ENCODE measurements at regions not wholly inside any gene's neighbourhood (a gene's known extent, or its start where the extent isn't known, plus 50 kb on each side); places are given as distances from the start of the nearest gene placed in this dataset.

DNA sequence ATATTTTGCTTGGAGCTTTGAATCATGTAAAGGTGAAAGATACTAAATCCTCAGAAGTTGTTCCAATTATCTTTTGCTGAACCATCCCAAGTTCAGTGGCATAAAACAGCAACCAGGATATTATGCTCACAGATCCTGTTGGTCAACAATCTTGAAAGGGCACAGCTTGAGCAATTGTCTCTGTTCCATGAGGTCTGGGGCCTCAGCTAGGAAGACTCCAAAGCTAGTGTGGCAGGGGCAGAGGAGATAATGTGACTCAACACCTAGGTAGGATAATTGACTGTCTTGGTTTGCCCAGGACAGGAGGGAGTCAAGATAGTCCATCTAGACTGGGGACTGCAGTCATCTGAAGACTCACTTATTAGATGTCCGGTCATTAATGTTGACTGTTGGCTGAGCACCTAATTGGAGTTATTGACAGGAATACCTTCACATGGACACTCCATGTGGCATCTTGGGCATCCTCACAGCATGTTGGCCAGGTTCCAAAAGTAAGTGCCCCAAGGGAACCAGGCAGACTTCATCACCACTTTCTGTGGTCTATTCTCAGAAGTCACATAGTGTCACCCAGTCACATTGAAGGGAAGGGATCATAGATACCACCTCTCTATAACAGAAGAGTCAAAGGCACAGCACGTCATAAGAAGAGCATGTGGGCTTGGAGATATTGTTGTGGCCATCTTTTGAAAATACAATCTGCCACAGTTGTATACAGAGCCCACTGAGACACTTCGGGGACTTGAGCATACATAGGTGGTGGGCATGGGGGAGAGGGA lies 88.4 kb upstream of the GPBP1 start:
- TF ChIP-seq, protein P1, sequence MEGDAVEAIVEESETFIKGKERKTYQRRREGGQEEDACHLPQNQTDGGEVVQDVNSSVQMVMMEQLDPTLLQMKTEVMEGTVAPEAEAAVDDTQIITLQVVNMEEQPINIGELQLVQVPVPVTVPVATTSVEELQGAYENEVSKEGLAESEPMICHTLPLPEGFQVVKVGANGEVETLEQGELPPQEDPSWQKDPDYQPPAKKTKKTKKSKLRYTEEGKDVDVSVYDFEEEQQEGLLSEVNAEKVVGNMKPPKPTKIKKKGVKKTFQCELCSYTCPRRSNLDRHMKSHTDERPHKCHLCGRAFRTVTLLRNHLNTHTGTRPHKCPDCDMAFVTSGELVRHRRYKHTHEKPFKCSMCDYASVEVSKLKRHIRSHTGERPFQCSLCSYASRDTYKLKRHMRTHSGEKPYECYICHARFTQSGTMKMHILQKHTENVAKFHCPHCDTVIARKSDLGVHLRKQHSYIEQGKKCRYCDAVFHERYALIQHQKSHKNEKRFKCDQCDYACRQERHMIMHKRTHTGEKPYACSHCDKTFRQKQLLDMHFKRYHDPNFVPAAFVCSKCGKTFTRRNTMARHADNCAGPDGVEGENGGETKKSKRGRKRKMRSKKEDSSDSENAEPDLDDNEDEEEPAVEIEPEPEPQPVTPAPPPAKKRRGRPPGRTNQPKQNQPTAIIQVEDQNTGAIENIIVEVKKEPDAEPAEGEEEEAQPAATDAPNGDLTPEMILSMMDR (IDR thresholded peaks at IDR 0.05): no peak
- no peak for TF ChIP-seq POLR2A (IDR thresholded peaks at IDR 0.05)

Measured in thyroid gland (tissue), 4 donors.